HEK293 (cell line): ENCODE measurements at regions not wholly inside any gene's neighbourhood (a gene's known extent, or its start where the extent isn't known, plus 50 kb on each side); places are given as distances from the start of the nearest gene placed in this dataset.

ENCODE experiments used
- CTCF ChIA-PET: fragments of 350-600 bp; formaldehyde crosslinking; extraction: SDS; loops from one replicate; lab custom pipeline; 2021; ENCODE audit warnings: antibody characterized with exemption; lab: Yijun Ruan, JAX
- POLR2A ChIA-PET: fragments of 300-600 bp; formaldehyde crosslinking; extraction: SDS; loops from one replicate; lab custom pipeline; 2020; ENCODE audit warnings: antibody characterized with exemption, inconsistent platforms; lab: Yijun Ruan, JAX
- H3K27ac ChIP-seq: fragments of 200-500 bp; sonication (Bioruptor generic); 2 replicates; pipeline ENCODE4 v1.5.1; 2014; ENCODE audit warnings: low read depth, low read length, control low read depth, inconsistent platforms; ENCODE audit errors: extremely low read depth
- H3K36me3 ChIP-seq, 2 experiments: fragments of 200-500 bp in 1 of 2; sonication (Bioruptor generic) in 1 of 2; 1 replicate in 1 of 2; 2 replicates in 1 of 2; pipeline ENCODE4 v1.5.1; 2014 to 2017; ENCODE audit warnings: inconsistent platforms in 2 of 2, low read length in 2 of 2; ENCODE audit not compliant: control insufficient read depth in 2 of 2, insufficient read depth in 1 of 2
- H3K4me1 ChIP-seq: fragments of 200-500 bp; sonication (Bioruptor generic); 2 replicates; pipeline ENCODE4 v1.5.1; 2014; ENCODE audit warnings: mild to moderate bottlenecking, low read length, inconsistent platforms; ENCODE audit not compliant: control insufficient read depth, insufficient read depth
- H3K4me3 ChIP-seq: 2 replicates; pipeline ENCODE4 v1.5.1; 2011; ENCODE audit warnings: low read depth, mild to moderate bottlenecking, control low read depth, low read length, moderate library complexity
- H3K9me3 ChIP-seq: fragments of 200-500 bp; sonication (Bioruptor generic); 2 replicates; pipeline ENCODE4 v1.5.1; 2014; ENCODE audit warnings: low read depth, low read length, inconsistent platforms; ENCODE audit not compliant: control insufficient read depth, insufficient read depth
- AEBP2 ChIP-seq: fragments of 450-650 bp; formaldehyde crosslinking; IDR thresholded peaks from 2 replicates; pipeline ENCODE4 v1.5.1; 2016; ENCODE audit warnings: missing biosample characterization, missing genetic modification characterization, borderline replicate concordance
- BCL11A ChIP-seq: fragments of 450-650 bp; formaldehyde crosslinking; IDR thresholded peaks from 2 replicates; pipeline ENCODE4 v1.5.1; 2016; ENCODE audit warnings: low read depth, missing biosample characterization, missing genetic modification characterization
- CTCF ChIP-seq: fragments of 450-650 bp; formaldehyde crosslinking; IDR thresholded peaks from 2 replicates; pipeline ENCODE4 v1.5.1; 2016; ENCODE audit warnings: missing biosample characterization, missing genetic modification characterization
- GLIS1 ChIP-seq: fragments of 450-650 bp; formaldehyde crosslinking; IDR thresholded peaks from 2 replicates; pipeline ENCODE4 v1.5.1; 2016; ENCODE audit warnings: missing biosample characterization, missing genetic modification characterization
- HOXC10 ChIP-seq: sonication (generic); formaldehyde crosslinking; IDR thresholded peaks from 2 replicates; pipeline ENCODE4 v1.8.1; 2023; ENCODE audit warnings: mild to moderate bottlenecking, missing genetic modification reagents
- SP7 ChIP-seq: fragments of 450-650 bp; formaldehyde crosslinking; IDR thresholded peaks from 2 replicates; pipeline ENCODE4 v1.5.1; 2016; ENCODE audit warnings: missing biosample characterization, missing genetic modification characterization
- ZBTB48 ChIP-seq: fragments of 450-650 bp; formaldehyde crosslinking; IDR thresholded peaks from 2 replicates; pipeline ENCODE4 v1.5.1; 2016; ENCODE audit warnings: missing biosample characterization, missing genetic modification characterization
- ZFP69B ChIP-seq: fragments of 450-650 bp; formaldehyde crosslinking; IDR thresholded peaks from 2 replicates; pipeline ENCODE4 v1.5.1; 2016; ENCODE audit warnings: missing biosample characterization, missing genetic modification characterization
- ZNF10 ChIP-seq: fragments of 450-650 bp; formaldehyde crosslinking; IDR thresholded peaks from 2 replicates; pipeline ENCODE4 v1.5.1; 2017; ENCODE audit warnings: missing biosample characterization, missing genetic modification characterization
- ZNF121 ChIP-seq: fragments of 450-650 bp; formaldehyde crosslinking; IDR thresholded peaks from 2 replicates; pipeline ENCODE4 v1.5.1; 2016; ENCODE audit warnings: missing biosample characterization, missing genetic modification characterization
- ZNF16 ChIP-seq: fragments of 450-650 bp; formaldehyde crosslinking; IDR thresholded peaks from 2 replicates; pipeline ENCODE4 v1.5.1; 2016; ENCODE audit warnings: low read depth, missing biosample characterization, missing genetic modification characterization
- ZNF175 ChIP-seq: fragments of 450-650 bp; formaldehyde crosslinking; IDR thresholded peaks from 2 replicates; pipeline ENCODE4 v1.5.1; 2016; ENCODE audit warnings: missing biosample characterization, missing genetic modification characterization
- ZNF2 ChIP-seq: fragments of 450-650 bp; formaldehyde crosslinking; IDR thresholded peaks from 2 replicates; pipeline ENCODE4 v1.5.1; 2016; ENCODE audit warnings: missing biosample characterization, missing genetic modification characterization
- ZNF221 ChIP-seq: fragments of 450-650 bp; formaldehyde crosslinking; IDR thresholded peaks from 2 replicates; pipeline ENCODE4 v1.5.1; 2017; ENCODE audit warnings: missing biosample characterization, missing genetic modification characterization, borderline replicate concordance
- ZNF302 ChIP-seq: fragments of 450-650 bp; formaldehyde crosslinking; IDR thresholded peaks from 2 replicates; pipeline ENCODE4 v1.5.1; 2016; ENCODE audit warnings: missing biosample characterization, missing genetic modification characterization, low read depth
- ZNF596 ChIP-seq: fragments of 450-650 bp; IDR thresholded peaks from 2 replicates; pipeline ENCODE4 v1.5.0; 2018; ENCODE audit warnings: missing biosample characterization, mild to moderate bottlenecking, missing genetic modification characterization, moderate library complexity
- ZNF600 ChIP-seq: fragments of 450-650 bp; formaldehyde crosslinking; IDR thresholded peaks from 2 replicates; pipeline ENCODE4 v1.5.1; 2016; ENCODE audit warnings: missing biosample characterization, missing genetic modification characterization
- ZNF624 ChIP-seq: fragments of 450-650 bp; formaldehyde crosslinking; IDR thresholded peaks from 2 replicates; pipeline ENCODE4 v1.5.1; 2017; ENCODE audit warnings: missing biosample characterization, missing genetic modification characterization
- ZNF658 ChIP-seq: fragments of 450-650 bp; formaldehyde crosslinking; IDR thresholded peaks from 2 replicates; pipeline ENCODE4; 2016; ENCODE audit warnings: missing biosample characterization, missing genetic modification characterization
- ZNF777 ChIP-seq: fragments of 450-650 bp; formaldehyde crosslinking; IDR thresholded peaks from 2 replicates; pipeline ENCODE4 v1.5.1; 2017; ENCODE audit warnings: missing biosample characterization, missing genetic modification characterization, borderline replicate concordance
- ZNF792 ChIP-seq: fragments of 450-650 bp; formaldehyde crosslinking; IDR thresholded peaks from 2 replicates; pipeline ENCODE4 v1.5.1; 2016; ENCODE audit warnings: missing biosample characterization, missing genetic modification characterization
- ZNF843 ChIP-seq: fragments of 450-650 bp; formaldehyde crosslinking; IDR thresholded peaks from 2 replicates; pipeline ENCODE4 v1.5.1; 2016; ENCODE audit warnings: missing biosample characterization, missing genetic modification characterization
- TF ChIP-seq, protein P1 (sequence below): fragments of 450-650 bp; formaldehyde crosslinking; IDR thresholded peaks from 2 replicates; pipeline ENCODE4 v1.5.1; 2016; ENCODE audit warnings: missing biosample characterization, missing genetic modification characterization

DNA sequence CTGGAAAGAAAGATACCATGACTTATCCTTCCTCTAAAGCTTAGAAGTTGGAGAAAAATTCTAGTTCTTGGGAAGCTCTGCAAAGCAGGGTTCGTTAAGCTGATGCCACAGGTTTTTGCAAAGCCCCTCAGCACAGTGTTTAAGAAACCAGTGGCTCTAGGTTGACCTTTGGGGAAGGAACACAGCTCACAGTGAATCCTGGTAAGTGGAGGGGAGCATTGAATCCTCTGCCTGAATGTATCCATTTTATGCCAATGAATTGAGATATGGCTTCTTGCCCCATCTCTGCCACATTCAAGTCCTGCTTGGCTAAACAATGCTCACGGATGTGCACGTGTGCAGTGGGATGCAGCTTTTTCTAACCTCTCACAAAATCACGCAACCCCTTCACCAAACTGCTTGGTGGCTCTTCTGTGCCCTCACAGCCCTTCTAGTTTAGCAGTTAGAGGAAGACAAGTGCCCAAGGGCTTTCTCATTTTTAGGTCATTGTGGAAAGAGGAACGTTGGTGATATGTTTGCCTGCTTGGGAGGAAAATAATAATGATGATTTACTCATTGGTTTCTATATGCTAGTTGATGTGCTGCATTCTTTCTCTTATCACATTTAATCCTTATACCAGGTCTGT is 111.3 kb downstream of the DAD1 start:
- Histone ChIP-seq H3K27ac (no peak overlapping the region), H3K4me1 (peaks cover 9% of the 10 kb centered on the region), H3K9me3 (no peaks in the 10 kb centered on the region), H3K36me3 (no peaks in the 10 kb centered on the region), H3K4me3 (no peak overlapping the region)
- ChIA-PET POLR2A (no interaction called here), CTCF (interaction anchor here (0.7 to 2.0 kb wide), 7 partner anchors 18 to 436 kb away, joined by 3 to 9 read pairs (median 5); no protein-coding TSS in a partner anchor)
- TF ChIP-seq ZBTB48: no peak
- TF ChIP-seq BCL11A (tag by site-specific recombination): no peak
- no peak for TF ChIP-seq CTCF (tag by site-specific recombination)
- no peak for TF ChIP-seq SP7 (tag by site-specific recombination)
- TF ChIP-seq ZNF792 (tag by site-specific recombination): no peak
- TF ChIP-seq ZNF596 (tag by site-specific recombination): no peak
- no peak for TF ChIP-seq ZNF624 (tag by site-specific recombination)

GRCh38 chr14:22476887-22477286 is 112.1 kb downstream of the DAD1 start:
- no peaks in the 10 kb centered on the region for H3K36me3 ChIP-seq
- POLR2A ChIA-PET: no interaction called here
- H3K4me3 ChIP-seq: no peak overlapping the region
- H3K4me1 ChIP-seq: peaks cover 9% of the 10 kb centered on the region
- TF ChIP-seq ZNF2 (tag by site-specific recombination): no peak
- no peak for TF ChIP-seq ZNF16
- TF ChIP-seq GLIS1 (tag by site-specific recombination): no peak
- no peak for TF ChIP-seq AEBP2 (tag by site-specific recombination)
- no peak for TF ChIP-seq ZNF221 (tag by site-specific recombination)
- no peak for TF ChIP-seq ZNF175 (tag by site-specific recombination)
- TF ChIP-seq ZNF302 (tag by site-specific recombination): no peak
- TF ChIP-seq ZFP69B: no peak
- no peak for TF ChIP-seq ZNF658 (tag by site-specific recombination)
- TF ChIP-seq ZNF121 (tag by site-specific recombination): no peak
- TF ChIP-seq ZNF843 (tag by site-specific recombination): no peak
- no peak for TF ChIP-seq HOXC10 (CRISPR knock-in tag)
- TF ChIP-seq ZNF10 (tag by site-specific recombination): no peak
- no peak for TF ChIP-seq ZNF777 (tag by site-specific recombination)
- TF ChIP-seq, protein P1, sequence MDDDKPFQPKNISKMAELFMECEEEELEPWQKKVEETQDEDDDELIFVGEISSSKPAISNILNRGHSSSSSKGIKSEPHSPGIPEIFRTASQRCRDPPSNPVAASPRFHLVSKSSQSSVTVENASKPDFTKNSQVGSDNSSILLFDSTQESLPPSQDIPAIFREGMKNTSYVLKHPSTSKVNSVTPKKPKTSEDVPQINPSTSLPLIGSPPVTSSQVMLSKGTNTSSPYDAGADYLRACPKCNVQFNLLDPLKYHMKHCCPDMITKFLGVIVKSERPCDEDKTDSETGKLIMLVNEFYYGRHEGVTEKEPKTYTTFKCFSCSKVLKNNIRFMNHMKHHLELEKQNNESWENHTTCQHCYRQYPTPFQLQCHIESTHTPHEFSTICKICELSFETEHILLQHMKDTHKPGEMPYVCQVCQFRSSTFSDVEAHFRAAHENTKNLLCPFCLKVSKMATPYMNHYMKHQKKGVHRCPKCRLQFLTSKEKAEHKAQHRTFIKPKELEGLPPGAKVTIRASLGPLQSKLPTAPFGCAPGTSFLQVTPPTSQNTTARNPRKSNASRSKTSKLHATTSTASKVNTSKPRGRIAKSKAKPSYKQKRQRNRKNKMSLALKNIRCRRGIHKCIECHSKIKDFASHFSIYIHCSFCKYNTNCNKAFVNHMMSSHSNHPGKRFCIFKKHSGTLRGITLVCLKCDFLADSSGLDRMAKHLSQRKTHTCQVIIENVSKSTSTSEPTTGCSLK (tag by site-specific recombination): no peak
- TF ChIP-seq ZNF600 (tag by site-specific recombination): no peak
- TF ChIP-seq, all 188 proteins: peak for 0
- Histone ChIP-seq H3K27ac (no peak overlapping the region), H3K9me3 (no peaks in the 10 kb centered on the region)
- CTCF ChIA-PET: interaction anchor here (0.7 to 2.0 kb wide), 9 partner anchors 19 to 481 kb away, joined by 3 to 9 read pairs (median 4); no protein-coding TSS in a partner anchor
